ENCODE measurements at regions not wholly inside any gene's neighbourhood (a gene's known extent, or its start where the extent isn't known, plus 50 kb on each side); places are given as distances from the start of the nearest gene placed in this dataset.

- TF ChIP-seq CTCF (IDR thresholded peaks at IDR 0.05) (no peak), POLR2AphosphoS5 (IDR thresholded peaks at IDR 0.05; ENCODE audit: insufficient read depth in 1 of 2, low read depth in 1 of 2) (no peak)
Observed at GRCh38 chr9:84485539-84485938, 145.0 kb upstream of the SLC28A3 start.

Measured in vagina (tissue), 2 donors.